ENCODE measurements at regions not wholly inside any gene's neighbourhood (a gene's known extent, or its start where the extent isn't known, plus 50 kb on each side); places are given as distances from the start of the nearest gene placed in this dataset.

GRCh38 chr1:244265507-244265906 lies 186.2 kb downstream of the ADSS2 start:
- Histone ChIP-seq H3K27me3 (ENCODE audit: insufficient read depth, low read depth, low read length) (no peaks in the 10 kb centered on the region), H3K9ac (ENCODE audit: low read length) (no peak overlapping the region), H3K36me3 (ENCODE audit: insufficient read depth, low read length) (no peaks in the 10 kb centered on the region), H3K4me3 (ENCODE audit: low read length) (no peak overlapping the region), H3F3A (ENCODE audit: insufficient read depth, low read length, poor library complexity, severe bottlenecking) (no peaks in the 10 kb centered on the region), H2AFZ (ENCODE audit: low read depth, low read length) (no peak overlapping the region), H4K20me1 (ENCODE audit: insufficient read depth) (no peaks in the 10 kb centered on the region), H3K4me2 (ENCODE audit: low read length) (no peak overlapping the region), H3K27ac (ENCODE audit: low read length) (no peak overlapping the region), H3K9me3 (ENCODE audit: low read length) (no peaks in the 10 kb centered on the region), H3K9me2 (ENCODE audit: insufficient read depth, low read length) (no peaks in the 10 kb centered on the region), H3K79me2 (replicated peaks; ENCODE audit: insufficient read depth, low read length) (no peaks in the 10 kb centered on the region)
- TF ChIP-seq POLR2AphosphoS5 (IDR thresholded peaks at IDR 0.05) (no peak), EZH2 (IDR thresholded peaks at IDR 0.05; ENCODE audit: borderline replicate concordance, insufficient read depth, low read length, poor library complexity, severe bottlenecking) (no peak), EP300 (conservative IDR thresholded peaks at IDR 0.05; ENCODE audit: poor library complexity, severe bottlenecking) (no peak), MXI1 (conservative IDR thresholded peaks at IDR 0.05; ENCODE audit: poor library complexity, severe bottlenecking) (no peak), SMC3 (conservative IDR thresholded peaks at IDR 0.05; ENCODE audit: poor library complexity) (no peak), RAD21 (conservative IDR thresholded peaks at IDR 0.05) (no peak), TAF1 (IDR thresholded peaks at IDR 0.05; ENCODE audit: low read depth) (no peak)
- TF ChIP-seq, protein P1, sequence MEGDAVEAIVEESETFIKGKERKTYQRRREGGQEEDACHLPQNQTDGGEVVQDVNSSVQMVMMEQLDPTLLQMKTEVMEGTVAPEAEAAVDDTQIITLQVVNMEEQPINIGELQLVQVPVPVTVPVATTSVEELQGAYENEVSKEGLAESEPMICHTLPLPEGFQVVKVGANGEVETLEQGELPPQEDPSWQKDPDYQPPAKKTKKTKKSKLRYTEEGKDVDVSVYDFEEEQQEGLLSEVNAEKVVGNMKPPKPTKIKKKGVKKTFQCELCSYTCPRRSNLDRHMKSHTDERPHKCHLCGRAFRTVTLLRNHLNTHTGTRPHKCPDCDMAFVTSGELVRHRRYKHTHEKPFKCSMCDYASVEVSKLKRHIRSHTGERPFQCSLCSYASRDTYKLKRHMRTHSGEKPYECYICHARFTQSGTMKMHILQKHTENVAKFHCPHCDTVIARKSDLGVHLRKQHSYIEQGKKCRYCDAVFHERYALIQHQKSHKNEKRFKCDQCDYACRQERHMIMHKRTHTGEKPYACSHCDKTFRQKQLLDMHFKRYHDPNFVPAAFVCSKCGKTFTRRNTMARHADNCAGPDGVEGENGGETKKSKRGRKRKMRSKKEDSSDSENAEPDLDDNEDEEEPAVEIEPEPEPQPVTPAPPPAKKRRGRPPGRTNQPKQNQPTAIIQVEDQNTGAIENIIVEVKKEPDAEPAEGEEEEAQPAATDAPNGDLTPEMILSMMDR (IDR thresholded peaks at IDR 0.05; ENCODE audit: poor library complexity, severe bottlenecking), result no peak
- TF ChIP-seq, protein P2, sequence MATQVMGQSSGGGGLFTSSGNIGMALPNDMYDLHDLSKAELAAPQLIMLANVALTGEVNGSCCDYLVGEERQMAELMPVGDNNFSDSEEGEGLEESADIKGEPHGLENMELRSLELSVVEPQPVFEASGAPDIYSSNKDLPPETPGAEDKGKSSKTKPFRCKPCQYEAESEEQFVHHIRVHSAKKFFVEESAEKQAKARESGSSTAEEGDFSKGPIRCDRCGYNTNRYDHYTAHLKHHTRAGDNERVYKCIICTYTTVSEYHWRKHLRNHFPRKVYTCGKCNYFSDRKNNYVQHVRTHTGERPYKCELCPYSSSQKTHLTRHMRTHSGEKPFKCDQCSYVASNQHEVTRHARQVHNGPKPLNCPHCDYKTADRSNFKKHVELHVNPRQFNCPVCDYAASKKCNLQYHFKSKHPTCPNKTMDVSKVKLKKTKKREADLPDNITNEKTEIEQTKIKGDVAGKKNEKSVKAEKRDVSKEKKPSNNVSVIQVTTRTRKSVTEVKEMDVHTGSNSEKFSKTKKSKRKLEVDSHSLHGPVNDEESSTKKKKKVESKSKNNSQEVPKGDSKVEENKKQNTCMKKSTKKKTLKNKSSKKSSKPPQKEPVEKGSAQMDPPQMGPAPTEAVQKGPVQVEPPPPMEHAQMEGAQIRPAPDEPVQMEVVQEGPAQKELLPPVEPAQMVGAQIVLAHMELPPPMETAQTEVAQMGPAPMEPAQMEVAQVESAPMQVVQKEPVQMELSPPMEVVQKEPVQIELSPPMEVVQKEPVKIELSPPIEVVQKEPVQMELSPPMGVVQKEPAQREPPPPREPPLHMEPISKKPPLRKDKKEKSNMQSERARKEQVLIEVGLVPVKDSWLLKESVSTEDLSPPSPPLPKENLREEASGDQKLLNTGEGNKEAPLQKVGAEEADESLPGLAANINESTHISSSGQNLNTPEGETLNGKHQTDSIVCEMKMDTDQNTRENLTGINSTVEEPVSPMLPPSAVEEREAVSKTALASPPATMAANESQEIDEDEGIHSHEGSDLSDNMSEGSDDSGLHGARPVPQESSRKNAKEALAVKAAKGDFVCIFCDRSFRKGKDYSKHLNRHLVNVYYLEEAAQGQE (IDR thresholded peaks at IDR 0.05; ENCODE audit: borderline replicate concordance), result no peak

- TF ChIP-seq SMC3 (conservative IDR thresholded peaks at IDR 0.05; ENCODE audit: poor library complexity) (no peak), EZH2 (IDR thresholded peaks at IDR 0.05; ENCODE audit: borderline replicate concordance, insufficient read depth, low read length, poor library complexity, severe bottlenecking) (no peak), RAD21 (conservative IDR thresholded peaks at IDR 0.05) (no peak), MXI1 (conservative IDR thresholded peaks at IDR 0.05; ENCODE audit: poor library complexity, severe bottlenecking) (no peak), EP300 (conservative IDR thresholded peaks at IDR 0.05; ENCODE audit: poor library complexity, severe bottlenecking) (no peak)
- TF ChIP-seq, protein P1 (IDR thresholded peaks at IDR 0.05; ENCODE audit: poor library complexity, severe bottlenecking), result no peak
- TF ChIP-seq, protein P2 (IDR thresholded peaks at IDR 0.05; ENCODE audit: borderline replicate concordance), result no peak
- H3K27me3 ChIP-seq (ENCODE audit: insufficient read depth, low read depth, low read length), result no peaks in the 10 kb centered on the region
- H3K27ac ChIP-seq (ENCODE audit: low read length), result no peak overlapping the region
These were observed 182.5 kb downstream of the ADSS2 start for GRCh38 chr1:244269169-244269568.

More at GRCh38 chr1:244269169-244269568, 182.5 kb downstream of the ADSS2 start:
- Histone ChIP-seq H3K9ac (ENCODE audit: low read length) (no peak overlapping the region), H3K9me2 (ENCODE audit: insufficient read depth, low read length) (no peaks in the 10 kb centered on the region), H3F3A (ENCODE audit: insufficient read depth, low read length, poor library complexity, severe bottlenecking) (no peaks in the 10 kb centered on the region), H3K4me2 (ENCODE audit: low read length) (no peak overlapping the region), H3K4me3 (ENCODE audit: low read length) (no peak overlapping the region), H3K9me3 (ENCODE audit: low read length) (no peaks in the 10 kb centered on the region), H4K20me1 (ENCODE audit: insufficient read depth) (no peaks in the 10 kb centered on the region), H2AFZ (ENCODE audit: low read depth, low read length) (no peak overlapping the region), H3K36me3 (ENCODE audit: insufficient read depth, low read length) (no peaks in the 10 kb centered on the region), H3K79me2 (replicated peaks; ENCODE audit: insufficient read depth, low read length) (no peaks in the 10 kb centered on the region)
